ENCODE measurements at regions not wholly inside any gene's neighbourhood (a gene's known extent, or its start where the extent isn't known, plus 50 kb on each side); places are given as distances from the start of the nearest gene placed in this dataset.

- Histone ChIP-seq H3K79me1 (ENCODE audit: low read depth, low read length) (no peaks in the 10 kb centered on the region), H4K20me1 (replicated peaks in 1 of 2; ENCODE audit: control insufficient read depth in 1 of 2, insufficient read depth in 2 of 2, low read length in 2 of 2) (no peaks in the 10 kb centered on the region), H3K27ac (ENCODE audit: low read depth, low read length) (no peak overlapping the region), H3K4me2 (ENCODE audit: insufficient read depth in 1 of 2, low read depth in 2 of 2, low read length in 2 of 2) (no peak overlapping the region; a peak in 1 of 4 replicates), H4K91ac (replicated peaks; ENCODE audit: insufficient read length, low read length) (no peak overlapping the region), H2BK12ac (ENCODE audit: low read depth, low read length) (no peak overlapping the region), H2AK5ac (ENCODE audit: low read depth, low read length) (no peak overlapping the region), H2AFZ (ENCODE audit: low read length) (0 out of 2 replicates have a peak overlapping the region, but pooled peaks have one; percentile 9), H3K9ac (replicated peaks in 1 of 4; ENCODE audit: extremely low read depth in 1 of 4, low read depth in 3 of 4, low read length in 3 of 4) (no peak overlapping the region), H3K4me1 (replicated peaks in 1 of 4; ENCODE audit: control insufficient read depth in 3 of 4, insufficient read depth in 4 of 4, low read length in 3 of 4) (no peaks in the 10 kb centered on the region; a peak in 1 of 7 replicates), H2BK15ac (ENCODE audit: low read length) (no peak overlapping the region), H3K4me3 (ENCODE audit: extremely low read depth in 1 of 4, insufficient read depth in 2 of 4, low read depth in 3 of 4, low read length in 4 of 4) (no peak overlapping the region), H3K23ac (ENCODE audit: insufficient read length) (no peak overlapping the region), H2BK5ac (ENCODE audit: low read depth, low read length) (no peak overlapping the region), H3K56ac (replicated peaks; ENCODE audit: insufficient read length, low read depth, low read length) (no peak overlapping the region), H3K18ac (ENCODE audit: extremely low read depth, low read length) (no peak overlapping the region), H3K27me3 (replicated peaks in 1 of 4; ENCODE audit: control insufficient read depth in 3 of 4, extremely low read depth in 1 of 4, insufficient read depth in 3 of 4, low read length in 3 of 4) (no peaks in the 10 kb centered on the region), H4K8ac (ENCODE audit: extremely low read depth, insufficient read depth, low read length) (no peak overlapping the region), H2BK20ac (ENCODE audit: low read length) (no peak overlapping the region), H3K36me3 (ENCODE audit: control insufficient read depth in 2 of 4, insufficient read depth in 4 of 4, low read length in 3 of 4) (no peaks in the 10 kb centered on the region), H2BK120ac (replicated peaks; ENCODE audit: low read depth, low read length) (no peak overlapping the region), H3K9me3 (ENCODE audit: insufficient read depth in 2 of 2, low read depth in 1 of 2, low read length in 1 of 2) (peaks cover 7 to 9% of the 10 kb centered on the region in 2 experiments; a peak in 3 of 4 replicates), H3K14ac (ENCODE audit: insufficient read length) (no peak overlapping the region), H3K4ac (replicated peaks; ENCODE audit: insufficient read length, low read depth, low read length) (no peak overlapping the region), H3K23me2 (ENCODE audit: low read depth, low read length) (no peaks in the 10 kb centered on the region), H3K79me2 (ENCODE audit: control insufficient read depth in 1 of 2, insufficient read depth in 2 of 2, low read length in 2 of 2) (no peaks in the 10 kb centered on the region), H4K5ac (ENCODE audit: insufficient read length, low read depth, low read length) (no peak overlapping the region)
- no peak for TF ChIP-seq MAX (IDR thresholded peaks at IDR 0.05)
- no peak for TF ChIP-seq EP300 (IDR thresholded peaks at IDR 0.05; ENCODE audit: borderline replicate concordance in 1 of 2, low read depth in 2 of 2, low read length in 2 of 2)
- no peak for TF ChIP-seq CREB1 (IDR thresholded peaks at IDR 0.05)
- no peak for TF ChIP-seq RFX5 (IDR thresholded peaks at IDR 0.05; ENCODE audit: borderline replicate concordance, low read depth, low read length)
- no peak for TF ChIP-seq TAF7 (optimal IDR thresholded peaks at IDR 0.05; ENCODE audit: borderline replicate concordance, low read depth, low read length)
- TF ChIP-seq JUN (IDR thresholded peaks at IDR 0.05; ENCODE audit: low read depth, low read length): no peak
- POLR2A ChIA-PET (ENCODE audit: partially characterized antibody): no interaction called here
- FAIRE-seq (no peak), DNase-seq (ENCODE audit: low read depth in 1 of 2, low spot score in 2 of 2) (no peak)
- CTCF ChIA-PET (ENCODE audit: partially characterized antibody): interaction anchor here (0.8 kb wide), 1 partner anchor 32 kb away, joined by 3 read pairs; no protein-coding TSS in a partner anchor
- WGBS, 2 experiments (ENCODE audit: extremely low coverage in 1 of 2, insufficient coverage in 1 of 2, insufficient read length in 1 of 2, insufficient replicate concordance in 2 of 2, low coverage in 1 of 2, low lambda C conversion rate in 2 of 2, missing lambda C conversion rate in 1 of 2): 93% methylated on average over 6 of the region's 6 CpGs; no CpG with 5 or more reads in 1 of the 2 experiments
These were observed 184.4 kb downstream of the HSD17B3 start for GRCh38 chr9:96117398-96118080.
